Activated T-helper 1 cell treated with Interleukin-2 at 50 U/mL for 16 hours (primary cell): ENCODE measurements at regions not wholly inside any gene's neighbourhood (a gene's known extent, or its start where the extent isn't known, plus 50 kb on each side); places are given as distances from the start of the nearest gene placed in this dataset.

Experiments
- DNase-seq: peaks from one replicate; pipeline ENCODE4 v3.0.0-alpha.2; 2020; ENCODE audit warnings: low read depth

- DNase-seq: no peak
Measured at GRCh38 chr4:101593666-101594065, 196.9 kb upstream of the BANK1 start.

GRCh38 chr4:101584306-101584705 is 206.2 kb upstream of the BANK1 start:
- no peak for DNase-seq

DNA sequence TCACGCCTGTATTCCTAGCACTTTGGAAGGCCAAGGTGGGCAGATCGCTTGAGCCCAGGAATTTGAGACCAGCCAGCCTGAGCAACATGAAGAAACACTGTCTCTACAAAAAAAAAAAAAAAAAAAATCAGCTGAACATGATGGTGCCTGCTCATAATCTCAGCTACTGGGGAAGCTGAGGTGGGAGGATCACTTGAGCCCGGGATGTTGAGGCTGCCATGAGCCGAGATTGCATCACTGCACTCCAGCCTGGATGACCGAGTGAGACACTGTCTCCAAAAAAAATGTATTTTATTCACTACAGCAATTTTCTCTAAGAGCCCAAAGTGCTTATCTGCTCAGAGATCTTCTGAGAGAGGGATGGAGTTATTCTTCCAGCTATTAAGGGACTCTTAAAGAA is 215.8 kb upstream of the PPP3CA start:
- DNase-seq: no peak

GRCh38 chr4:101556842-101557241 is 209.5 kb upstream of the PPP3CA start:
- DNase-seq: no peak

- DNase-seq: no peak
Measured at GRCh38 chr4:101555341-101555880, 208.1 kb upstream of the PPP3CA start.

DNA sequence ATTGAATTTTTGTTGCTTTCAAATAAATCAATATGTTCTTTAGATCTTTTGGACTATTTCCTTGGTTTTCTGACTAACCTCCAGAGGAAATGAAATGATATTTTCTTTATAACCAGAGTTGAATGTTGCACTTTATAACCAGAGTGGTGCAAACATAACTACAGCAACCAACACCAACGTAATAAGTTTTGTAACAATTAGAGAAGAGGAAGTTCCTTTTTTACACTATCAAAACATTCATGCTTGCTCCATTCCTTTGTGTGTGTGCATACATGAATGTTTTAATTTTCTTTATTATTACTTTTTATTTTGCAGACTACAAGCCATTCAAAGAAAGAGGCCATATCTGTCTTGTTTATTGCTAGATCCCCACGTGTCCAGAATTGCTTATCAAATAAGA is 193.0 kb upstream of the PPP3CA start:
- no peak for DNase-seq

- no peak for DNase-seq
Measured at GRCh38 chr4:101528526-101528925, 181.2 kb upstream of the PPP3CA start.

- DNase-seq: peak; percentile 18
Measured at GRCh38 chr4:101527188-101527587, 179.9 kb upstream of the PPP3CA start.

DNA sequence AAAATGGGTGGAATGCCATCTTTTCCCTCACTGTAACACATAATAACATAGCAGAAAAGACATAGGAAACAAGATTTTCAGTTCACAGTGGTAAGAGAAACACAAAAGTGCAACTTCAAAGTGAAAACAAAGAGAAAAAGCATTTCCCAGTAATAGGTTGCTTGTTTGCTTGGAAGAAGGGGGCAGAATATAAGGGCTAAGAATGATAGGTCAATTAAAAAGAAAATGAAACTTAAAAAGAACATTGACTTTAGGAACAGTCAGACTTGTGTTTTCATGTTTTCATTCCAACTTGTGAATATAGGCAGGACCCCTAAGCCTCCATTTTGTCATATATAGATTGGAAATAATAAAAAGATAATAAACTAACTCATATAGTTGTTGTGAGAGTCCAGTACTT is 168.2 kb upstream of the PPP3CA start:
- no peak for DNase-seq

- DNase-seq: no peak
Measured at GRCh38 chr4:101515099-101515498, 167.8 kb upstream of the PPP3CA start.

DNA sequence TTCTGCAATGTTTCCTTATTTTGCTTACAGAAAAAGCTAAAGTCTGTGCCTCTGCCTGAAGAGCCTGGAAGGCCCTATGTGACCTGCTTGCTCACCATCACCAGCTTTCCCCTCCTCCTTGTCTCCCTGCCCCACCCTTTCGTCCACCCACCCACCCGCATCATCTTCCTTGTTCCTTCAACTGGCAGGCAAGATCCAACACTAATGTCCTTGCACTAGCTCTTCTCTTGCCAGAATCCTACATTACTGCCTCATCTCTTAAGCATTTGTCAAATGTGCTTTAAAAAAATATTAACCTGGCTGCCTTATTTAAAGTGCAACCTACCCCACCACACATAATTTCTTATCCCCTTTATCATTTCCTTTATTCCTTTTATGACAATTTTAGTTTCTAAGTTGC is 165.1 kb upstream of the PPP3CA start:
- DNase-seq: no peak

GRCh38 chr4:101501421-101501820 is 154.1 kb upstream of the PPP3CA start:
- no peak for DNase-seq

- DNase-seq: no peak
Measured at GRCh38 chr4:101500742-101501141, 153.4 kb upstream of the PPP3CA start.

- DNase-seq: no peak
Measured at GRCh38 chr4:101475246-101475645, 127.9 kb upstream of the PPP3CA start.

- no peak for DNase-seq
Measured at GRCh38 chr4:101471201-101471600, 123.9 kb upstream of the PPP3CA start.

DNA sequence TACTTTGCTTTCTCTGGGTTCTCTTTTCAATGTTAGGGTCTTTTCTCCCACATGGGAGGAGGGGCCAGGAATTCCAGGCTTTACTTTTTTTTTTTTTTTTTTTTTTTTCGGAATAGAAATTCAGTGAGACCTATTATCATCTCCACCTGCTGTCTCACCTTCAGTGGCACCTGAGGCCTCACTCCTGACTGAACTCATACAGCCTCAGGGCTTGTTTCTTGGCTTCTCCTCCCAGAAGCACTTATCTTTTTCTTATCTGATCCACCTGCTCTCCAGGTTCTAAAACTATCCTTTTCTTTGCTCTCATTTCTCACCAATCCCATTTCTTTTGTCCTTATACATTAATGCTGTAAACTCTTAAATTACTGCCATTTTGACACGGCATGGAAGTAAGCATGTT is 117.3 kb upstream of the PPP3CA start:
- no peak for DNase-seq

GRCh38 chr4:101458914-101459313 is 111.6 kb upstream of the PPP3CA start:
- no peak for DNase-seq

GRCh38 chr4:101458473-101458872 is 111.1 kb upstream of the PPP3CA start:
- no peak for DNase-seq

DNA sequence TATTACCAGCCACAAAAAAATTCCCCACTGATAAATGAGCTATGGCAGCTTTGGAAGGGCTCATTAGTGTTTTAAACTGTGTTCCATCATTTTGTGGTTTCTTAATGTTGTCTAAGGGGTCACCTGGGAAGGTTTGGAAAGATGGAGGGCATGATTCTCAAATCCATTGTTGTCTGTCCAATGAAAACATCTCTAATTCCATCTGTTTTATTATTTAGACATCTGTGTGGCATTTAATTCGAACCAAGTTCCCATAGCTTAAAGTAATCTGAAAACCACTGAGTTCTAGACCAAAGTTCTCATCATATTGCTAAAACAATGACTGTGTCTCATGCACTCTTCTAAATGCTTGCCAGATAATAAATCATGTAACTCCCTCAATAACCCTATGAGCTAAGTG is 103.8 kb upstream of the PPP3CA start:
- no peak for DNase-seq

DNA sequence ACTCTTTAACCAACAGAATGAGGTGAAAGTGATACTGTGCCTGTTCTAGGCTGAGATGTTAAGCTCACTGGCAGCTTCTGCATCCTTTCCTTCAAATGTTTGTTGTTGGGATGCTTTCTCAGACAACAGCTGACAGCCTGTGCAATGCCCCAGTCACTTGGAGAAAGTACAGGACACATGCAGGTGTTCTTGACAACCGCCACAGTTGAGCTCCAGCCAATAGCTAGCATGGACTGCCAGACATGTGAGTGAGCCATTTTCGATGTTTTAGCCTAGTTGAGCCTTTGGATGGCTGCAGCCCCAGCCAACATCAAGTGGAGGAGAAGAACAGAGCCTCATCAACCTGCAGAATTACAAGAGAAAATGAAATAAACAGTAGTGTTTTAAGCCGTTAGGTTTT is 94.1 kb upstream of the PPP3CA start:
- DNase-seq: no peak

- DNase-seq: no peak
Measured at GRCh38 chr4:101439926-101440325, 92.6 kb upstream of the PPP3CA start.

DNA sequence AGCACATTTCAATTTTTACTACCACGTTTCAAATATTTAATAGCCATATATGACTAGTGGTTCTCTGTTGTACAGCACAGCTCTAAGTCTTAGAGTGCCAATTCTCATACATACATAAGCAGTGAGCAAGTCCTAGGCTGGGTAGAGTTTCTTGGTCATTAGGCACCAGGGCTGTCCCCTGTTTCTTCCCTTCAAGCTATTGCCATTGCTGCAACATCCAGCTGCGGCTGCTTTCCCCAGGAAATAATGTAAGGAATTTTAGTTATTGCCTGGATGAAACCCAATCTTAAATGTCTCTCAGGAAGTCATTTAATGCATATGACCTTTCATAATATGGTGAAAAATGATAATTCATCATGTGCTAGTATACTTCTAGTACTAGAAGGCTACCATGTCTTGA is 74.1 kb upstream of the PPP3CA start:
- DNase-seq: no peak

GRCh38 chr4:101420661-101421060 is 73.3 kb upstream of the PPP3CA start:
- no peak for DNase-seq

- no peak for DNase-seq
Measured at GRCh38 chr4:101419336-101420135, 72.2 kb upstream of the PPP3CA start.
